ENCODE measurements at regions not wholly inside any gene's neighbourhood (a gene's known extent, or its start where the extent isn't known, plus 50 kb on each side); places are given as distances from the start of the nearest gene placed in this dataset.
"Not testable (repeated sequence)": the region's sequence is repeated elsewhere in the genome, so short reads cannot be mapped to it uniquely, and the experiment has no call there.

DNA sequence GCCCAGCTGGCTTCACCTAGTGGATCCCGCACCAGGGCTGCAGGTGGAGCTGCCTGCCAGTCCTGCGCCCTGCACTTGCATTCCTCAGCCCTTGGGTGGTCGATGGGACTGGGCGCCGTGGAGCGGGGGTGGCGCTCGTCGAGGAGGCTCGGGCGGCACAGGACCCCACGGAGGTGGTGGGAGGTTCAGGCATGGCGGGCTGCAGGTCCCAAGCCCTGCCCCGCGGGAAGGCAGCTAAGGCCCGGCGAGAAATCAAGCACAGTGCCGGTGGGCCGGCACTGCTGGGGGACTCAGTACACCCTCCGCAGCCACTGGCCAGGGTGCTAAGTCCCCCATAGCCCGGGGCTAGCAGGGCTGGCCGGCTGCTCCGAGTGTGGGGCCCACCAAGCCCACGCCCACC lies 167.2 kb upstream of the NDUFV2 start:
- TF ChIP-seq ZBTB21, RBAK (CRISPR knock-in tag; IDR thresholded peaks at IDR 0.05): not testable (repeated sequence)
- TF ChIP-seq, protein P1, sequence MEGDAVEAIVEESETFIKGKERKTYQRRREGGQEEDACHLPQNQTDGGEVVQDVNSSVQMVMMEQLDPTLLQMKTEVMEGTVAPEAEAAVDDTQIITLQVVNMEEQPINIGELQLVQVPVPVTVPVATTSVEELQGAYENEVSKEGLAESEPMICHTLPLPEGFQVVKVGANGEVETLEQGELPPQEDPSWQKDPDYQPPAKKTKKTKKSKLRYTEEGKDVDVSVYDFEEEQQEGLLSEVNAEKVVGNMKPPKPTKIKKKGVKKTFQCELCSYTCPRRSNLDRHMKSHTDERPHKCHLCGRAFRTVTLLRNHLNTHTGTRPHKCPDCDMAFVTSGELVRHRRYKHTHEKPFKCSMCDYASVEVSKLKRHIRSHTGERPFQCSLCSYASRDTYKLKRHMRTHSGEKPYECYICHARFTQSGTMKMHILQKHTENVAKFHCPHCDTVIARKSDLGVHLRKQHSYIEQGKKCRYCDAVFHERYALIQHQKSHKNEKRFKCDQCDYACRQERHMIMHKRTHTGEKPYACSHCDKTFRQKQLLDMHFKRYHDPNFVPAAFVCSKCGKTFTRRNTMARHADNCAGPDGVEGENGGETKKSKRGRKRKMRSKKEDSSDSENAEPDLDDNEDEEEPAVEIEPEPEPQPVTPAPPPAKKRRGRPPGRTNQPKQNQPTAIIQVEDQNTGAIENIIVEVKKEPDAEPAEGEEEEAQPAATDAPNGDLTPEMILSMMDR (CRISPR knock-in tag; IDR thresholded peaks at IDR 0.05), result not testable (repeated sequence)
- TF ChIP-seq, protein P2, sequence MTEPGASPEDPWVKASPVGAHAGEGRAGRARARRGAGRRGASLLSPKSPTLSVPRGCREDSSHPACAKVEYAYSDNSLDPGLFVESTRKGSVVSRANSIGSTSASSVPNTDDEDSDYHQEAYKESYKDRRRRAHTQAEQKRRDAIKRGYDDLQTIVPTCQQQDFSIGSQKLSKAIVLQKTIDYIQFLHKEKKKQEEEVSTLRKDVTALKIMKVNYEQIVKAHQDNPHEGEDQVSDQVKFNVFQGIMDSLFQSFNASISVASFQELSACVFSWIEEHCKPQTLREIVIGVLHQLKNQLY (CRISPR knock-in tag; IDR thresholded peaks at IDR 0.05), result not testable (repeated sequence)
